SH-SY5Y (cell line): ENCODE measurements at regions not wholly inside any gene's neighbourhood (a gene's known extent, or its start where the extent isn't known, plus 50 kb on each side); places are given as distances from the start of the nearest gene placed in this dataset.

ENCODE experiments used
- GATA2 ChIP-seq: IDR thresholded peaks from 2 replicates; pipeline ENCODE4 v1.6.1; 2011; ENCODE audit warnings: mild to moderate bottlenecking, low read depth, low read length
- GATA3 ChIP-seq: IDR thresholded peaks from 2 replicates; pipeline ENCODE4 v1.6.1; 2011; ENCODE audit warnings: low read depth, mild to moderate bottlenecking, low read length, moderate library complexity

DNA sequence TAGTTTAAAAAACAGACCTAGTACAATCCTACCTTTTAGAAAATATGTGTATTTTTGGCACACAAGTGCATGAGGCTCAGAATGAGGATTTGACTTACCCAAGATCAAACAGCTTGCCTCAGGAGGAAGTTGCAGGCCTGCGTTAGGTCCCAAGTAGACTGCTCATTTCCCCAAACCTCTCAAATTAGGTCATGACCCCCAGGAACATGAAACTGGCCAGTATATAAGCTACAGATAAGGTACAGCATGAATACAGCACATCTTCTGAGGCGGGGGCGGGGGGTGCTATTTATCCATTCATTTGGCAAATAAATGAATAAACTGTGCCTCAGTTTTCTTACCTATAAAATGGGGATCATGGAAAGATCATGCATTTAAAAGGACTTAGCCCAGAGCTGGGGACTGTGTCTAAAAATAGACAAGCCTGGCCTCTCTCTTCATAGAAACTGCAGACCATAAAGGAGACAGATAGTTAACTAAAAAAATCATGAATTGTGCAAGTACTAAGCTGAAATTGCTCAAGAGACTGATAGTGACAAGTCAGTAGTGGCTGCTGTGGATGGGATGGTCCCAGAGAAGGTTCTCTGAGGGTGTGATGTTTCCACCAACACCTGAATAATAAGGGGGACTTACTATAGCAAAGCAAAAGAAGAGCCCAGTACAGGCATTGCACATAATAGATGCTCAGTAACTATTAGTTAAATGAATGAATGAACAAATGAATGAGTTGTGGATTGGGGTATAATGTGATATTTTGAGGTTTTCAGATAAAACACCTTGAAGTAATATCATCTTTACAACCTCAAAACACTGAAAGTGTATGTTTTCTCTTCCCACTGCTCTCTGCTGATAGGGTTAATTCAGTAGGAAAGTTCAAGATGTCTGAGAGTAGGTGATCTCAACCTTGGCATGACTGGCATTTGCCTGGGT is 258.5 kb upstream of the PROK2 start:
- TF ChIP-seq GATA2 (no peak), GATA3 (no peak)

DNA sequence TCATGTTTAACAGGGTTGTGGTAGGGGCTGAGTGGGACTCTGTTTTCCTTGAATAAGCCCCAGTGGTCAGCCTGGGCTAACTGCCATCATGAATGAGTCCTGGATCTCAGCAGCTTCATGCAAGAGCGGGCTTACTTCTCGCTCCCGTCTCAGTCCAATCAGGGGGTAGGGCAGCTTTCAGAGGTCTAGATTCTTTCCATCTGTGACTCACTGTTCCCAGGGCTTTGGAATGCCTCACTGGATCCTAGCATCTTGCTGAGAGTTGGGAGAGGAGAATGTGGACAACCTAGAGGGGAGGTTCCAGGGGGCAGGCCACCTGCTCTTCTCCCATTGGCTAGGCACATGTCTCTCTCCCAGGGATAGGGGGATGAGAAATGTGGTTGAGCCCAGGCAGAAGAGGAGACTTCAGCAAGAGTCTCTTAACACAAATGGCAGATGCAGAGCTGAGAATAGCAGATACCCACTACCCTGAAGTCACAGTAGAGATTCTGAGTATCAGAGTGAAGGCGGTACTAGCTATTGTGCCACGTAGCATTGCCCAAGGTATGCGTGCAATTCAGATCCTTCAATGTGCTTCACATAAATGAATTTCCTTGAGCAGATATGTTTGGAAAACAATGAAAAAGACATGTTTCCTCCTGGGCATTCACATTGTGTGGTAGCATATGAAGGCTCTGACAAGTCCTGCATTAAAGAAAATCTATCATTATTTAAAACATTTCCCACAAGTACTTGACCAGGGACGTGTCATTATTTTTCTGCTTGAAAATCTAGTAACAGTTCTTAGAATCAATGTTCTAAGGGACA is 257.7 kb upstream of the PROK2 start:
- no peak for TF ChIP-seq GATA3
- TF ChIP-seq GATA2: no peak

DNA sequence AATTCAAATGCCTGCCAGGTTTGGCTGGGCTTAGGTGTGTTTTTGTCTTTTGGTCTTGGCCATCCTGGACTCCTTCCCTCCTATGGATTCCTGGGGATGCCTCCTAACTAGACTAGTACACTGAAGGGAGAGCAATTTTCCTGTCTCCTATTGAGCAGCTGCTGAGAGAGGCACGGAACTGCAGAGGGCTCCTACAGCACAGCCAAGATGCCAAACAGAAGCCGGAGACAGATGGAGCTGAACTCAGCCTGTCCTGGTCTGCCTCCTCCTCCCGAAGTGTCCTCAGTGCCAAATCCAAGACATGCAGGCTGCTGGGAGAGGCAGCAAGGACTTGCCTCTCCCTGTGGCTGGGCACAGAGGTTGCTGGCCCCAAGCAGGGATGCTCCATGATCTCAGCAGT is 256.6 kb upstream of the PROK2 start:
- TF ChIP-seq GATA2 (no peak), GATA3 (no peak)

- TF ChIP-seq GATA2: no peak
- TF ChIP-seq GATA3: no peak
Observed at GRCh38 chr3:72041076-72041475, 256.1 kb upstream of the PROK2 start.

DNA sequence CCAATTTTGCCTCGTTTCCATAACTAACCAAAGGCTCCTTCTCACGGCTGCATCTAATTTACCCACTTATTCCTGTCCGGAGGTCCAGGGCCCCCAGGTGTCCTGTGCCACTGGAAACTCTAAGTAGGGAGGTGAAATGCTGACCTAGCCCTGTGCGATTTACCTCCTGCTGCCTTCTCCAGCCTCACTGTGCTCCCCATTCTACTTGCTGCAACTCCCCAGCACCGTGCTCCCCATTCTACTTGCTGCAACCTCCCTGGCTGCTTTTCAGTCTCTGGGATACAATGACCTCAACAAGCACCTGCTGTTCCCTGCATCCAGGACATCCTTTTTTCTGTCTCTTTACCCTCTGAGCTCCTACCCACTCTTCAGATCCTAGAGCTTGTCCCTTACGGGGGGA is 254.7 kb upstream of the PROK2 start:
- TF ChIP-seq GATA2: no peak
- TF ChIP-seq GATA3: no peak

GRCh38 chr3:72036899-72037298 is 252.0 kb upstream of the PROK2 start:
- TF ChIP-seq GATA3 (no peak), GATA2 (no peak)

DNA sequence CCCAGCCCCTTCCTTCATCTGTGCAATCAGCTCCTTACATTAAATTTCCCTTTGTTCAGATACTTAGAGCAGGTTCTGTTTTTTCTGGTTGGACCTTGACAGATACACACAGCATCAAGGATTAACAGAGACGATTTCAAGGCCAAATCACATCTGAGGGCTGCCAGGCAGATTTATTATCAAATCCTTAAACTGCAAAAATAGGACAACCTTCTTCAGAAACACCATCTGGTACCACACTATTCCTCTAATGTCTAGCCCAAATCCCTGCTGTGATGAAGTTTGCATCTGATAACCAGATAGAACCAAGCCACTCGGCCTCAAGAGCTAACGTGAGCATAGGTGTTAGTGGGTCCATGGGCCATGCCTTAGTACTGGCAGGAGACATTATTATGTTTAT is 250.7 kb upstream of the PROK2 start:
- TF ChIP-seq GATA2 (no peak), GATA3 (no peak)

GRCh38 chr3:72034986-72035385 is 250.0 kb upstream of the PROK2 start:
- TF ChIP-seq GATA3 (no peak), GATA2 (no peak)

DNA sequence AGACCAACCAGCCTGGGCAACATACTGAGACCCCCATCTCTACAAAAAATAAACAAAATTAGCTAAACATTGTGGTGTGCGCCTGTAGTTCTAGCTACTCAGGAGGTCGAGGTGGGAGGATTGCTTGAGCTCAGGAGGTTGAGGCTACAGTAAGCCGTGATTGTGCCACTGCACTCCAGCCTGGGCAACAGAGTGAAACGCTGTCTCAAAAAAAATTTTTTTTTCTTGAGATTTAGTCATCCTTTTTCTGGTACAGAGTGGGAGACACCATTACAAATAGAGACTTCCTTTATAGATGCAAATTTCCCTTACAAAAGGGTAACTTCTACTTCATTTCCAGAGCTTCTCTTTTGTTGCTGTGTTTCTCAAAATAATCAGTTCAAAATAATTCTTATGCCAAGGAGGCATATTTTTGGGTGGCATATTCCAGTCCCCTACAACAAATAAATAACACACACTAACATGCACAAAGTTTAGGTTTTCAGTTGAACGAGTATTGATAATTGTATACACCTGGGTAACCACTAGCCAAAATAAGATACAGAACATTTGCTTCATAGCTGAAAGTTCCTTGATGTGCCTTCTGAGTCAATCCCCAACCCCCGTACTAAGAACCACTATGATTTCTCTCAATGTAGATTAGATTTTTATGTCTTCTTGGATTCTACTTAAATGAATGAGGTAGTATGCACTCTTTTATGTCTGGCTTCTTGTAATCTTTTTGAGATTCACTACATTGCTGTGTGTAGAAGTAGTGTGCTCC is 248.9 kb upstream of the PROK2 start:
- TF ChIP-seq GATA3 (no peak), GATA2 (no peak)

GRCh38 chr3:72032441-72033135 is 247.6 kb upstream of the PROK2 start:
- TF ChIP-seq GATA2: no peak
- no peak for TF ChIP-seq GATA3

DNA sequence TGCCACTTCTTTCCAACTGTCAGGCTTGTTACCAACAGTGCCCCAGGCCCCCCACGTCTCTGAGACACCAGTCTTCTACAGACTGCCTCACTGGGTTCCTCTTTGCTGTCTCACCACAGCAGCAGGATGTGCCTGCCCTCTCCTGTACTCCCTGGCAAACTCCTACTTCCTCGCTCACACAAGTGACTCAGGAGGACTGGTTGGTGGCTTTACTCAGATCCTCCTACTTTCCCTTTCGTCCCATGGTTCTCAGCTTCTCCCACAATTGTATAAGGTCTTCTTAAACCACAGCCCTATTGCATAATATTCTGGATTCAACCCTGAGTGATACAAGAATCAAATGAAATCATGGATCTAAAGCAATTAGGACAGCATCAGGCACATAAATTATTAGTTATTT is 246.6 kb upstream of the PROK2 start:
- TF ChIP-seq GATA3 (no peak), GATA2 (no peak)

DNA sequence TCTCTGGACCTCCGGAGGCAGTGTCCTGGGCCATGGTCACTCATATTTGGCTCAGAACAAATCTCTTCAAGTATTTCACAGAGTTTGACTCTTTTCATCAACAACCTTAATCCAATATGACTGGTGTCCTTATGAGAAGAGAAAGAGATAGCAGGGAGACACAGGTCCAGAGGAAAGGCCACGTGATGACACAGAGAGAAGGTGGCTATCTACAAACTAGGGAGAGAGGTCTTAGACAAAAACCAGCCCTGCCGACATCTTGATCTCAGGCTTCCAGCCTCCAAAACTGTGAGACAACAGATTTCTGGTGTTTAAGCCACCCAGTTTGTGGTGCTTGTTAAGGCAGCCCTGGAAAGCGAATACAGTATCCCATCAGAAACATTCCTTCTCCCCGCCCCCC is 237.1 kb upstream of the PROK2 start:
- TF ChIP-seq GATA2: no peak
- TF ChIP-seq GATA3: no peak

DNA sequence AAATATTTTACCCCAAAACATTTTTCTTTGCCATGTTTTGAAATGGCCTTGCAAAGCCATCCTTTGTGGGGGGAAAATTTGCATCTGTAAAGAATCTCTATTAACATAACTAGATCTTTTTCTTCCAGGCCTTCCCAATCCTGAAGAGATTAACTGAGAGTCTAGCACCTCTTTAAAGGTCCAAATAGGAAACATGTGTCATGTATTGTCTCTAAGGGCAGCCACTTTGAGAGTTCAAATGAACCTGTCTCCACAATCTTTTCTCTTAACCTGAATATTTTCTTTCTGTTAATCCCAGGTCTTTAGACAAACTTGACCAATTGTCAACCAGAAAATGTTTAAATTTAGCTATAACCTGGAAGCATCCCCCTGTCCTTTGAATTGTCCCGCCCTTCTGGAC is 236.6 kb upstream of the PROK2 start:
- no peak for TF ChIP-seq GATA3
- TF ChIP-seq GATA2: no peak

- no peak for TF ChIP-seq GATA3
- TF ChIP-seq GATA2: no peak
Observed at GRCh38 chr3:72018343-72018984, 233.5 kb upstream of the PROK2 start.
